Lower leg skin (tissue), 3 donors: ENCODE measurements at regions not wholly inside any gene's neighbourhood (a gene's known extent, or its start where the extent isn't known, plus 50 kb on each side); places are given as distances from the start of the nearest gene placed in this dataset.

ENCODE experiments used
- CTCF ChIP-seq, 3 donors: fragments of 450-650 bp; IDR thresholded peaks; one replicate each; pipeline ENCODE4 v1.5.1; 2016; ENCODE audit warnings: antibody characterized with exemption in 3 of 3, mild to moderate bottlenecking in 3 of 3, moderate library complexity in 2 of 3
- POLR2A ChIP-seq, 2 donors: fragments of 450-650 bp; IDR thresholded peaks; one replicate each; pipeline ENCODE4 v1.6.1; 2016 to 2017; ENCODE audit warnings: antibody characterized with exemption in 2 of 2, mild to moderate bottlenecking in 1 of 2, moderate library complexity in 1 of 2

DNA sequence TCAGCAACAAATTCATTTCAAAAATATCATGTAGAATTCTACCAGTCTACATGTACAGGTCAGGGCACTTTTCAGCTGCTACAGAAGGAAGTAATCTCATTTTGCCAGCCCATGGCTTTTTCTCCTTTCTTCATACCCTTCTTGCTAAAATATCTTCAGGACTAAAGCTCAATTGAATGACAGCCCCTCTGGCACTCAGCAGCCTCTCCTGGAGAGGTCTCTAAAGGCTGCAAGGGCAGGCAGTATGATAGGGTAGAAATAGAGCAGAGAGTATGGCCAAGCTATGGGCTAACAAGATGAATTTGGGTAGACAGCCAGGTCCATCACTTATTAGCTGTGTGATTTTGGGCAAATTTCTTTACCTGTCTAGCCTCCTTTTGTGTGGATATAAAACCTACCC is 224.6 kb upstream of the RPL34 start:
- TF ChIP-seq POLR2A (IDR thresholded peaks at IDR 0.05) (no peak), CTCF (IDR thresholded peaks at IDR 0.05) (no peak)
